ENCODE measurements at regions not wholly inside any gene's neighbourhood (a gene's known extent, or its start where the extent isn't known, plus 50 kb on each side); places are given as distances from the start of the nearest gene placed in this dataset.

- Histone ChIP-seq H2AFZ (ENCODE audit: low read depth, low read length) (peak overlapping the region; percentile 51), H3K36me3 (ENCODE audit: control insufficient read depth in 2 of 2, extremely low read depth in 1 of 2, insufficient read depth in 2 of 2, low read length in 2 of 2) (no peaks in the 10 kb centered on the region), H3K27me3 (ENCODE audit: control insufficient read depth in 2 of 2, insufficient read depth in 2 of 2, low read length in 2 of 2) (no peaks in the 10 kb centered on the region), H4K20me1 (replicated peaks; ENCODE audit: control insufficient read depth, extremely low read depth, insufficient read depth, low read length) (no peaks in the 10 kb centered on the region), H3K9me3 (replicated peaks; ENCODE audit: control insufficient read depth, insufficient read depth, low read length) (no peaks in the 10 kb centered on the region), H3K4me3 (replicated peaks in 1 of 3; ENCODE audit: insufficient read depth in 1 of 3, low read depth in 1 of 3, low read length in 3 of 3) (no peak overlapping the region), H3K9me1 (replicated peaks; ENCODE audit: control insufficient read depth, extremely low read depth, insufficient read depth, low read length) (no peaks in the 10 kb centered on the region), H3K9ac (replicated peaks; ENCODE audit: extremely low read depth, insufficient read depth, low read length) (no peak overlapping the region), H3K4me1 (ENCODE audit: control insufficient read depth, extremely low read depth, insufficient read depth, low read length) (peaks cover 6% of the 10 kb centered on the region), H3K79me2 (ENCODE audit: control insufficient read depth, insufficient read depth, low read length) (no peaks in the 10 kb centered on the region), H3K4me2 (ENCODE audit: insufficient read depth, low read length) (no peak overlapping the region), H3K27ac (ENCODE audit: insufficient read depth, low read depth, low read length) (no peak overlapping the region)
- ChIA-PET CTCF (interaction anchor here (0.6 to 1.3 kb wide), 3 partner anchors 15 to 59 kb away, joined by 3 read pairs; no protein-coding TSS in a partner anchor), POLR2A (interaction anchor here (0.6 kb wide), 1 partner anchor 125 kb away, joined by 5 read pairs; no protein-coding TSS in a partner anchor)
- intact Hi-C loops (cut with micrococcal nuclease) = loop anchor here (10.0 kb wide), 2 partner anchors 215 to 1595 kb away; no protein-coding TSS in a partner anchor
- BruUV-seq (replicated peaks) = no TSS peak
- FAIRE-seq (no peak), DNase-seq (ENCODE audit: low read depth, low spot score) (peak; percentile 17)
- dilution Hi-C loops (cut with MboI; ENCODE audit: extremely low pct_ligation_motif_present, low sequenced_read_pairs) = no loop called here
- no peak for TF ChIP-seq GATA2 (IDR thresholded peaks at IDR 0.05; ENCODE audit: insufficient read depth, insufficient read length, low read depth, low read length)
- TF ChIP-seq POLR2A (IDR thresholded peaks at IDR 0.05; ENCODE audit: low read depth, low read length) = no peak
- no peak for TF ChIP-seq EZH2 (IDR thresholded peaks at IDR 0.05; ENCODE audit: borderline replicate concordance, low read depth, low read length, severe bottlenecking)
- TF ChIP-seq MYC (IDR thresholded peaks at IDR 0.05; ENCODE audit: low read depth, low read length) = no peak
- TF ChIP-seq POLR2AphosphoS5 (IDR thresholded peaks at IDR 0.05; ENCODE audit: insufficient read depth, low read depth, low read length) = no peak
- no peak for TF ChIP-seq CTCF (IDR thresholded peaks at IDR 0.05; ENCODE audit: extremely low read depth in 1 of 2, insufficient read depth in 1 of 2, low read depth in 1 of 2, low read length in 2 of 2)
- TF ChIP-seq, protein P1, sequence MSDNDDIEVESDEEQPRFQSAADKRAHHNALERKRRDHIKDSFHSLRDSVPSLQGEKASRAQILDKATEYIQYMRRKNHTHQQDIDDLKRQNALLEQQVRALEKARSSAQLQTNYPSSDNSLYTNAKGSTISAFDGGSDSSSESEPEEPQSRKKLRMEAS (IDR thresholded peaks at IDR 0.05; ENCODE audit: insufficient read depth, insufficient read length) = no peak
- TF ChIP-seq FOS (IDR thresholded peaks at IDR 0.05; ENCODE audit: borderline replicate concordance, insufficient read depth, low read length) = no peak
- no peak for TF ChIP-seq JUN (IDR thresholded peaks at IDR 0.05; ENCODE audit: borderline replicate concordance, insufficient read depth, insufficient read length, low read depth)
Observed at GRCh38 chr14:85409481-85410210, 120.3 kb upstream of the FLRT2 start.
